ENCODE measurements at regions not wholly inside any gene's neighbourhood (a gene's known extent, or its start where the extent isn't known, plus 50 kb on each side); places are given as distances from the start of the nearest gene placed in this dataset.

DNA sequence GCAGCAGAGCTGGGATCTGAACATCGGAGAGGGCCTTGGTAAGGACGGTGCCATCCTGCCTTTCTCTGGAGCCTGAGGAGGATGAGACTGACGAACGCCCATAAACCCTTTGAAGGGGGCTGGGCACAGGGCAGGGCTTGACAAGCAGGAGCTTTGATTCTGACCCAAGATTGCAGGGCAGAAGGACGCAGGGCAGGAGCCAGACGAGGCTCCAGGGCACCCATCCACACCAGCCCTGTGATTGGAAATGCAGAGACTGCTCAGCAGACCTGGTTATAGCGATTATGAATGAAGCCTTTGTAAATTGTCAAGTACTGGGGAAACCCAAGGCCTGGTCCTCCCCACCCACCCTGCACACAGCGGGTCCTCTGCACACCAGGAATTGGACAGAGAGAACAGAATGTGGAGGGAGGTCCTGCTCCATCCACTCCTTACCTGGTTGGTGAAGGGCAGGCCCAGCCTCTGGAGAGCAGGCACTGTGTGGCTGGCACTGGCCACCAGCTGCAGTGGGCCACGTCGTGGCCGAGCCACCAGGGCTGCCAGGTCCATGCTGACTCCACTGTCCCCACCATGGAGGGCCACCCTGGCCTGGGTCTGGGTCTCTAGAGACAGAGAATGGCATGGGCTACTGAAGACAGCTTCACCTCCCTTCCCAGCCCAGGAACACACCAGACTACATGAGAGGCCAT lies 68.8 kb downstream of the RMI2 start:
- H3K9ac ChIP-seq (ENCODE audit: low read length) = no peak overlapping the region
- H4K20me1 ChIP-seq (ENCODE audit: insufficient read depth, low read length) = no peaks in the 10 kb centered on the region
- no peak overlapping the region for H3K4me3 Mint-ChIP-seq (ENCODE audit: unreplicated experiment)
- peaks cover 4% of the 10 kb centered on the region for H3K4me1 Mint-ChIP-seq (ENCODE audit: low read depth, unreplicated experiment)
- peaks cover 5% of the 10 kb centered on the region for H3K9me3 Mint-ChIP-seq (ENCODE audit: unreplicated experiment)
- H3K27me3 ChIP-seq (ENCODE audit: insufficient read depth, low read length) = no peaks in the 10 kb centered on the region
- TF ChIP-seq, protein P1, sequence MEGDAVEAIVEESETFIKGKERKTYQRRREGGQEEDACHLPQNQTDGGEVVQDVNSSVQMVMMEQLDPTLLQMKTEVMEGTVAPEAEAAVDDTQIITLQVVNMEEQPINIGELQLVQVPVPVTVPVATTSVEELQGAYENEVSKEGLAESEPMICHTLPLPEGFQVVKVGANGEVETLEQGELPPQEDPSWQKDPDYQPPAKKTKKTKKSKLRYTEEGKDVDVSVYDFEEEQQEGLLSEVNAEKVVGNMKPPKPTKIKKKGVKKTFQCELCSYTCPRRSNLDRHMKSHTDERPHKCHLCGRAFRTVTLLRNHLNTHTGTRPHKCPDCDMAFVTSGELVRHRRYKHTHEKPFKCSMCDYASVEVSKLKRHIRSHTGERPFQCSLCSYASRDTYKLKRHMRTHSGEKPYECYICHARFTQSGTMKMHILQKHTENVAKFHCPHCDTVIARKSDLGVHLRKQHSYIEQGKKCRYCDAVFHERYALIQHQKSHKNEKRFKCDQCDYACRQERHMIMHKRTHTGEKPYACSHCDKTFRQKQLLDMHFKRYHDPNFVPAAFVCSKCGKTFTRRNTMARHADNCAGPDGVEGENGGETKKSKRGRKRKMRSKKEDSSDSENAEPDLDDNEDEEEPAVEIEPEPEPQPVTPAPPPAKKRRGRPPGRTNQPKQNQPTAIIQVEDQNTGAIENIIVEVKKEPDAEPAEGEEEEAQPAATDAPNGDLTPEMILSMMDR (IDR thresholded peaks at IDR 0.05; ENCODE audit: insufficient read depth, low read depth, low read length) = no peak
- no peak for TF ChIP-seq EZH2 (IDR thresholded peaks at IDR 0.05; ENCODE audit: insufficient read depth, low read length)
- no peaks in the 10 kb centered on the region for H3K36me3 ChIP-seq (ENCODE audit: insufficient read depth, low read length)
- no peak overlapping the region for H3K27ac Mint-ChIP-seq (ENCODE audit: unreplicated experiment)
- no peak overlapping the region for H2AFZ ChIP-seq (ENCODE audit: low read depth, low read length)
- no peaks in the 10 kb centered on the region for H3K79me2 ChIP-seq (ENCODE audit: insufficient read depth, low read length)
- H3K27ac ChIP-seq (ENCODE audit: low read depth, low read length) = no peak overlapping the region
- no peak overlapping the region for H3K4me3 ChIP-seq (ENCODE audit: insufficient read depth, low read depth, low read length)
- no peak for DNase-seq (ENCODE audit: low read depth)
- no peaks in the 10 kb centered on the region for H3K36me3 Mint-ChIP-seq (ENCODE audit: low read depth, unreplicated experiment)
- no peaks in the 10 kb centered on the region for H3K4me1 ChIP-seq (ENCODE audit: insufficient read depth, low read length)
- FAIRE-seq = no peak
- H3K4me2 ChIP-seq (ENCODE audit: low read length) = no peak overlapping the region
- peaks cover 8% of the 10 kb centered on the region for H3K27me3 Mint-ChIP-seq (ENCODE audit: low read depth, unreplicated experiment)
- H3K9me3 ChIP-seq (ENCODE audit: insufficient read depth, low read depth, low read length) = no peaks in the 10 kb centered on the region

DNA sequence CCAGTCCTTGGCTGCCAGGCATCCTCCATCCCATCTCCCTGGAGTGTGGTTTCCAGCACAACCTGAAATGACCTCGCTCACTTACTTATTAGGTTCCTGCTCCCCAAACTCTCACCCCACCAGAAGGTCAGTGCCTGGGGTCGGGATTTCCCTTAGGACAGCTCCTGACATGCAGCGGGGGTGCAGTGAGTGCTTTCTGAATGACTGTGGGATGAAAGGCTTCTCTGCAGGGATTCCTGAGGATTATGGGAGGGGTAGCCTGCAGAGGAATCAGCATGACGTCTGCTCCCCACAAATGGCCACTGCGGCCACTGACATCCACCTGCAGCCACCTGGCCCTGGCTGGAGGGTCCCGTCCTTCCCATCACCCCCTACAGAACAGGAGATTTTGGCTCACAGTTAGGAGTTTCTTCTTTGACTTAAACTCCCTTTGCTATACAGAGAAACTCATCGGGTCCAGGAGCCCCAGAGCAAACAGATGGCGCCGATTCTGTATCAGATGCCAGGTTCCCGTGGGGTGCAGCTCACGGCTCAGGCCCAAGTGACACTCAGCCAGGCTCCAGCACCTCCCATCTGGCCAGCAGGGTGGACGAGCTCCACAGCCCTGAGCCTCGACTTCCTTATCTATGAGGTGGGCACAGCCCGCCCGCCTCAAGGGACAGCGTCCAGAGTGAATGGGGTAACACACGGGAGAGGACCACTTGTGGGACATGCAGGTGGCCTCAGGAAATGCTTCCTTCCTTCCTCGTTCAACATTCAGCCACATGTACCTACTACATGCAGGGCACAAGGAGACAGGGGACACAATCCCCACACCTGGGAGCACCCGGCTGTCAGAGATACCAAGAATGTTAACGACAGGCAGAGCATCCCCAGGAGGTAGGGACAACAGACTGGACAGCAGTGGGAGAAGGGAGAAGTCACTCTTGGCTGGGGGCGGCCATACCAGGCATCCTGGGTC lies 69.8 kb downstream of the RMI2 start:
- Histone ChIP-seq H3K27ac (ENCODE audit: low read depth, low read length) (no peak overlapping the region), H3K79me2 (ENCODE audit: insufficient read depth, low read length) (no peaks in the 10 kb centered on the region), H3K27me3 (ENCODE audit: insufficient read depth, low read length) (no peaks in the 10 kb centered on the region), H3K4me3 (ENCODE audit: insufficient read depth, low read depth, low read length) (no peak overlapping the region), H4K20me1 (ENCODE audit: insufficient read depth, low read length) (no peaks in the 10 kb centered on the region), H3K36me3 (ENCODE audit: insufficient read depth, low read length) (no peaks in the 10 kb centered on the region), H3K9ac (ENCODE audit: low read length) (no peak overlapping the region), H2AFZ (ENCODE audit: low read depth, low read length) (no peak overlapping the region), H3K4me2 (ENCODE audit: low read length) (no peak overlapping the region), H3K9me3 (ENCODE audit: insufficient read depth, low read depth, low read length) (no peaks in the 10 kb centered on the region), H3K4me1 (ENCODE audit: insufficient read depth, low read length) (no peaks in the 10 kb centered on the region)
- FAIRE-seq (no peak), DNase-seq (ENCODE audit: low read depth) (no peak)
- Mint-ChIP-seq H3K27me3 (ENCODE audit: low read depth, unreplicated experiment) (peaks cover 8% of the 10 kb centered on the region), H3K4me1 (ENCODE audit: low read depth, unreplicated experiment) (peaks cover 4% of the 10 kb centered on the region), H3K27ac (ENCODE audit: unreplicated experiment) (no peak overlapping the region), H3K9me3 (ENCODE audit: unreplicated experiment) (peaks cover 5% of the 10 kb centered on the region), H3K36me3 (ENCODE audit: low read depth, unreplicated experiment) (no peaks in the 10 kb centered on the region), H3K4me3 (ENCODE audit: unreplicated experiment) (no peak overlapping the region)
- no peak for TF ChIP-seq EZH2 (IDR thresholded peaks at IDR 0.05; ENCODE audit: insufficient read depth, low read length)
- TF ChIP-seq, protein P1 (IDR thresholded peaks at IDR 0.05; ENCODE audit: insufficient read depth, low read depth, low read length) = no peak

All from astrocyte (in vitro differentiated cells and primary cell).